Fibroblast of skin of abdomen (primary cell): ENCODE measurements at regions not wholly inside any gene's neighbourhood (a gene's known extent, or its start where the extent isn't known, plus 50 kb on each side); places are given as distances from the start of the nearest gene placed in this dataset.
A peak's percentile ranks its signal among the peaks of the same experiment; 100 is the strongest.

Source experiments
- DNase-seq: peaks from one replicate; pipeline ENCODE4 v3.0.0-alpha.2; 2013

DNA sequence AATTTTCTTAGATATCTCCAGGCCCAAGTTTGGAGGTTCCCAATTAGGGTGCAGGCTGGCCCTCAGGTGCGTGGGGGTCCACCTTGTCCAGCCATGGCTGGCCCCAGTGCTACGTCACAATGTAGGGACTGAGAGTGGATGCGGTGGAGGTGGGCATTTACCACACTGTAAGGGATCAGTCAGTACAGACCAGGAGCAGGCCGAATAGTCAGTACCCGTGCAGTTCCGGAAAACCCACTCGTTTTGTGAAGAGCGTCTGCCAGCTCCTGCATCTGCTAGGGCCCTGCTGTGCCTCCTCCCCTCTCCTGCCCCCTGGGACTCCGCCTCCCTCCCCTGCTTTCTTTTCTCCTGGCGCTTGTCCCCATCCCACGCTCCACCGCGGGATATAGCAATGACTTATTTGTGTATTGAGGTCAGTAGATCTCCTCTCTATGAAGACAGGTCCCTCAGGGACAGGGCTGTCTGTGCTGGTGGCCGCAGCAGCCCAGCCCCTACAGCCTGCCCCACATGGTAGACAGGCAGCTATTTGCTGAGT lies 50.4 kb upstream of the SEPTIN5 start:
- DNase-seq: peak; percentile 49

DNA sequence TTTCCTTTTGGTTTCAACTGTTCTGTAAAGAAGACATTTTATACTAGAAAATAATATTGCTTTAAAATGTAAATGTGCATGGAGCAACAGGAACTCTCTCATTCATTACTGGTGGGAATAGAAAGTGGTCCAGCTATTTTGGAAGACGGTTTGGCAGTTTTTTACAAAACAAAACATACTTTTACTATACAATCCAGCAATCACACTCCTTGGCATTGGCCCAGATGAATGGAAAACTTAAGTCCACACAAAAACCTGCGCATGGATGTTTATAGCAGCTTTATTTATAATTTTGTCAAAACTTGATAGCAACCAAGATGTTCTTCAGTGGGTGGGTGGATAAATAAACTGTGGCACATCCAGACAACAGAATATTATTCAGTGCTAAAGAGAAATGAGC lies 49.9 kb upstream of the SEPTIN5 start:
- DNase-seq: no peak
